NOMO-1 treated with DMSO at 0.1 percent for 48 hours (cell line): ENCODE measurements at regions not wholly inside any gene's neighbourhood (a gene's known extent, or its start where the extent isn't known, plus 50 kb on each side); places are given as distances from the start of the nearest gene placed in this dataset.

ENCODE experiments used
- DNase-seq: peaks from one replicate; lab custom pipeline; 2025; ENCODE audit not compliant: unreplicated experiment; lab: John Stamatoyannopoulos, UW

- DNase-seq = no peak
These were observed 106.4 kb downstream of the BRD1 start for GRCh38 chr22:49721211-49721763.

DNA sequence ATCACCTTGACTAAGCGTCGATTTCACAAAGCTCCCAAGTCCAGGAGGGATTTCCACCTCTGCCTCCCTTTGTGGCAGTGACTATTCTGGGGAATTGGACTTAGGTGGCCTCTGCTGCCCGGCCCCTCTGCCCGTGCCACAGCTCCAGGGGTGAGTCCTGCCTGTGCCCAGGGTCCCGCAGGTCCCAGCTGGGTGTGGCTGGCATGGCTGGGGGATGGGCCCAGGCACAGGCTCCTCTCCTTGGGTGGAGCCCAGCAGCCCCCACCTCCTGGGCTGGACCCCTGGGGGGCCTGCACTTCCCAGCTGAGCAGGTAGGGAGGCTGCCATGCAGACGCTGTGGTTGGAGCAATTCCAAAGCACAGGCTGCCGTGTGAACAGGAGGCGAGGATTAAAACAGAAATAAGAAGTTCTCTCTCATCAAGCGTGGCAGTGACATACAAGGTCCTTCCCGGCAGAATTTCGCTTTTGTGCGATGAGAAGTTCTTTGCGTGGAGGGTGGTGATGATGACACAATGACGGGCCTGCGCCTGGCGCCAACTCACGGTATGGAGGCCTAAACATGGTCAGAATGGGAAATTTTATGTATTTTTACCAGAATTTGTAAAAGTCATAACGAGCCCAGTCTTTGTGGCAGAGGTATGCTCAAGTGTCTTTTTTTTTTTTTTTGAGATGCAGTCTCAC, 107.3 kb downstream of the BRD1 start:
- DNase-seq = no peak

DNA sequence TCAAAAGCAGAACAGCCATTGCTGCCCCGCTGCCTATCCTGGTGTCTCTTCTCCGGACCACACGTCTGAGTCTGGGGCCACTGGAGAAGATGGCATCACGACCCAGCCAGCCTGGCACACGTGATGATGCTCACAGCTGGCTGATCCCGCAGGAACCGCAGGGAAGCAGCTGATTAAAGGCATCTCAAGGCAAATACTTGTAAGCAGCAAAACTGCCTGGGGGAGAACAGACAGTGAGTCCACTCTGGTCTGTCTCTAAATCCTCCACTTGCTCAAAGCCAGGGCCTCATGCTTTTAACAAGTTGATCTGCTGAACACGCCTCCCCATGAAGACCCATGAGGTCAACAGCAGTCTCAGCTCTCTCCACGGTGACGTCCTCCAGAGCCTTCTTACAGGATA, 108.6 kb downstream of the BRD1 start:
- DNase-seq = no peak

DNA sequence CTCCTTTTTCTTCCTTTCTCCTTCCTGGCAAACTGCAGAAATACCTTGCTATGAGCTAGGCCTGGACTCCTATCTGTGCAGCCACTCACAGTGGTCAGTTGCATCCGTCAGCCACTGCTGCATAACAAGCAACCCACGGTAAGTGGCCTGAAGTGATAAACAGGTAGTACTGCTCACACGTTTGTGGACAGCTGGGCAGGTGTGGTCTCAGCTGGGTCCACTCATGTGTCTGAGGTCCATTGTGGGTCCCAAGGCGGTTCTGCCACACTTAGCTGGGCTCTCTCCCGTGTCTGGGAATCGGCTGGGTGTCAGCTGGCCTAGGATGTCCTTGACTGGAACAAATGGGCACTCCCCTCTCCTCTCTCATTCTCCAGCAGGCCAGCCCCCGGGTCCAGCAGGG, 109.3 kb downstream of the BRD1 start:
- DNase-seq = no peak

DNA sequence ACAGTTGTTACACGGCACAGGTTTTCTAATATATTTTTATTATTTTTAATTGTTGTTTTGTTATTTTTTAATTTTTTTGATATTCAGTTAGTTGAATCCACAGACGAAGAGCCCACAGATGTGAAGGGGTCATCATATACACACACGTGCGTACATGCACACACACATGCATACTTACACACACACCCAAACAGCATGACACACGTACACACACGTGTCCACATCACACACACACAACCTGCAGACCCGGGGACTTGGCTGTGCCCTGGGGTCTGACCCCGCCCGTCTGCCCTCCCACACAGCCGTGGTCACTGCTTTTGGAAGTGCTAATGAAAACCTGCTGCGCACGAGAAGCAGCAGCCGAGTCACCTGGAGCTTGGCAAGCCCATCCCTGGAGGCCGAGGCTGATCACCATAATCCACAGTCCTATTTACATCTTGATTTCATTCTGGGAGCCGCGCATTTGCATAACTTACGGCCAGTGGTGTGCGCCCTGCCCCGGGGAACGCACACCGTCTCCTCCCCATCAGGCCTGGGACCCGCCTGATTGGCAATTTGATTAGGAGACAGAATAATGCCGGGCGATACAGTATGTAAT, 110.3 kb downstream of the BRD1 start:
- DNase-seq = no peak

- DNase-seq = no peak
These were observed 111.2 kb downstream of the BRD1 start for GRCh38 chr22:49716441-49716840.

GRCh38 chr22:49715450-49715849, 112.2 kb downstream of the BRD1 start:
- no peak for DNase-seq

DNA sequence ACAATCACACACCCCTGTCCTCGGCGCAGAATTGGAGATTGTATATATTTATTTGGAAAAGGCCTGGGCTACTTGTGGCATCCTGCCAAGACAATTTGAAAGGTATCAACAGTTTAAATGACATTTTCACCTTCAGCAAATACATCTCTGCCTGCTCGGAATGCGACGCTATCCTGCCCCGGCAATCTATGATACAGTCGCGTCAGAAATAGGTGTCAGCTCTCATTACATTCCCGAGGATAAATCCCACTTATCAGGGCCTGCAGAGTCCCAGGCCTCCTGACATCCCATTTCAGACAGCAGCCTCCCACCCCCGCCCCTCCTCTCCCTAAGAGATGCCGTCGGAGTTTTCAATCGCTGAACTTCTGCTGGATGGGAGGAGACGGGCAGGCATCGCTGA, 114.7 kb downstream of the BRD1 start:
- no peak for DNase-seq

- no peak for DNase-seq
These were observed 115.4 kb downstream of the BRD1 start for GRCh38 chr22:49712195-49712791.

DNA sequence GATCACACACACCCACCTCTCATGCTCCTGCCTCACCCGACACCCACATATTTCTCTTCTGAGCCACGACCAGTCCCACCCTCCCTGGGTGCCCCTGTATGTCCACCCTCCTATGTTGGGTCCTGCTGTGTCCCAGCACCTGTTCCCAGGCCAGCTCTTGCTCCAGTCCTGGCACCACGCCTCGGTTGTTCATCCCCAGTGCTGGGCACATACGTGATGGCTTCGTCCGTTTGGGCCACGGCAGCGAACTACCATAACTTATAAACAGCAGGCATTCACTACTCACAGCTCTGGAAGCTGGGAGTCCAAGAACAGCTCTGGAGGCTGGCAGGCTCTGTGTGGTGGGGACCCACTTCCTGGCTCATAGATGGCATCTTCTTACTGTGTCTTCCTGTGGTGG, 116.9 kb downstream of the BRD1 start:
- no peak for DNase-seq

GRCh38 chr22:49709464-49709863, 118.2 kb downstream of the BRD1 start:
- no peak for DNase-seq

- no peak for DNase-seq
These were observed 121.7 kb downstream of the BRD1 start for GRCh38 chr22:49705972-49706352.

DNA sequence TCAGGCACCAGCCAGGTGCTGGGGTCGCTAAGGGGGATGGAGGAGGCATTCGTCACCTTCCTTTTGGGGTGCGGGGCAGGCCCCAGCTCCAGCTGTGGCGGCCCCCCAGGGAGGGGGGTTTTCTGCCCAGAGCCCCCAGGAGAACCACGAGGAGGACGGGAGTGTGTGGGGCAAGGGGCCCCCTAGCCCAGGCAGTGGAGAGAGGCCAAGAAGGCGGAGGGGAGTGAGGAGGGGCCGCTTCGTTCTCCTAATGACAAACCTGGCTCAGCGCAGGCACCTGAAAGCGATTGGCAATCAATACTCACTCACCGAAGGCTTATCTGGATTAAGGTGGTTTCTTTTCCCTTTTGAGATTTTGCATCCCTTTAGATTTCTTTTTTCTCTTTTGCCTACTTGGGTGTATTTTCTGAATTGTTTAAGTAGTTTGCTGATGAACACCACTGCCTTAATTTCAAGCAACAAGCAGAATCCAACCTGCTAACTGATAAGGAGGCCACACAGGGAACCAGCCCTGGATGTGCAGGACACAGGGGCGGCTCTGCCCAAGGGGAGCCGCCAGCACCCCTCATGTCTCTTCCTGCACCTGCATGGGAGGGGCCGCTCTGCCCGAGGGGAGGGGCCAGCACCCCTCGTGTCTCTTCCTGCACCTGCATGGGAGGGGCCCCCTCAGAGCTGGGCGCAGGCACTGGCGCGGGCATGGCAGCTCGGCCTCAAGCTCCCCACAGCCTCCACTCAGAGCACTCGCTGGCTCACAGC, 122.3 kb downstream of the BRD1 start:
- DNase-seq = no peak

DNA sequence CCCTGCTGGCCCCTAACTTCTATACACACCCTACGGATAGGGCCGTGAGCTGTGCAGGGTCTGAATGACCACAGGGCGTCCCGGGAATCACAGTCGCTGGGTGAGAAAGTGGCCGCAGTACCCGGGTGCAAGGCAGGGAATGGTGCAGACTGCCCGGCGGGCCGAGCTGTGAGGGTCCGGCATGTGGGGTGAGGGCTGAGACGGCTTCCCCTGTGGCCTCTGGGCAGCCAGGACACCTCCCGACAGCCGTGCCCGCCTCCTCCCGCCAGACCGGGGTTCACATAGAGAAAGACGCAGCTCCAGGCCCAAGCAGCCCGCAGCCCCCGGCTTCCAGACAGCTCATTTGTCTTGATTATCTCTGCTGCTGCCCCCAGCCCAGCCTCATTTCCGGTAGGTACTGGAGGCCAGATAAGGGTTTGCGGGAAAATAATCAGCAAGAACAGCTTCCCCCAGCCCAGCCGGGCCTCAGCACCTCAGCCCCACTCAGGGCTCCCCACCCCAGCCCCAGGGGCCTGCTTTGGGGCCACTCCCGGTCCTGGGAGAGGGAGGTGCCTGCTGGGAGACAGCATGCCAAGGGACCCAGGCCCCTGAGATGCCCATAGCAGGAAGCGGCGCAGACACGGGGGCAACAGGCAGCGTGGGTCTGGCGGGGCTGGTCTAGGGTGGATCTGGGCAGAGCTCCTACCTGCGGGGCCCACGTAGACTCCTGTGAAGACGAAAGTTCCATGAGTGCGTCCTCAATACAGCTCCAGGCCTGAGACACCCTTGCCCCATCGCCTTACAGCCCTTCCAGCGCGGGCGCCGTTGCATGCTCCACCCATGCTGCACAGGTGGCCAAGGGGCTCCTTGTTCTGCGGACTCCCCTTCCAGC, 123.1 kb downstream of the BRD1 start:
- DNase-seq = no peak

- no peak for DNase-seq
These were observed 123.7 kb downstream of the BRD1 start for GRCh38 chr22:49703990-49704344.

- no peak for DNase-seq
These were observed 124.2 kb downstream of the BRD1 start for GRCh38 chr22:49703505-49703904.

DNA sequence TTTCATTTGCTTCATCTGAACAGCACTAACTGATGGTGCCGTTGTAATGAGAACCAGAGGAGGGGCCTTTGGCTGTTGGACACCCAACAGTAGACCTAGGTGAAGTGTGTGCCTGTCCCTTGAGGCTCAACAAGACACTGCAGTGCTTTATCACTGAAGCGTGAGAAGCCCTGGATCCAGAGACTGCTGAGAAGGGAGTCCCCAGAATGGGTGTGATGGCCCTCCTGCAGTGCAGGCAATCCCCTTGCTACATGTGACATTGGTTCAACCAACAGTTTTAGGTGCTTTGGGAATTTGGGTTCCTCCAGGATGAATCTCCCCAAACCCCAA, 125.6 kb downstream of the BRD1 start:
- no peak for DNase-seq

- no peak for DNase-seq
These were observed 126.1 kb downstream of the BRD1 start for GRCh38 chr22:49701380-49702067.

DNA sequence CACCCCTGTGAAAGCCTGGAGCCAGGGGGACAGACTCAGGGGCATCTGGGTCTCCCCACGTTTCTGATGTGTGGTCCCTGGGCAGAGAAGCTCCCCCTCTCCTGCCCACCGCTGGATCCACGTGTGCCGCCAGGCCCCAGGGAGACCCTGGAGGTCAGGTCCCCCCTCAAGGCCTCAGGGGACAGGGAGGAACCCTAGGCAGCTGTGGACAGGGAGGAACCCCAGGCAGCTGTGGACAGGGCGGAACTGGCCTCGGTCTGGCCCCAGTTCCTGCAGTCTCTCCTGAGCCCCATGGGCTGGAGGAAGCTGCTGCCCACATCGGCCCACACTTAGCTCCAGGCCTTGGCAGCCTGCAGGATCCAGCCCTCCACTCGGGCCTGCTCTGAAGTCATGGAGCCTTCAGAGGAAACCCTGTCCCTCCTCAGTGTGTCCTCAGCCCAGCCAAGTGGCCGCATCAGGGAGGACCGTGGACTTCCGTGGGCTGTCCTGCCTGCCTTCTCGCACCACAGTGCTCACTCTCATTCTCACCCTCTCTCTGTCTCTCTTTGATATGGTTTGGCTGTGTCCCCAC, 127.7 kb downstream of the BRD1 start:
- no peak for DNase-seq

- no peak for DNase-seq
These were observed 128.2 kb downstream of the BRD1 start for GRCh38 chr22:49699476-49699875.
